ENCODE measurements at regions not wholly inside any gene's neighbourhood (a gene's known extent, or its start where the extent isn't known, plus 50 kb on each side); places are given as distances from the start of the nearest gene placed in this dataset.

- no peak for DNase-seq (ENCODE audit: low read depth)
These were observed 203.6 kb upstream of the DIO3 start for GRCh38 chr14:101357559-101358319.

DNA sequence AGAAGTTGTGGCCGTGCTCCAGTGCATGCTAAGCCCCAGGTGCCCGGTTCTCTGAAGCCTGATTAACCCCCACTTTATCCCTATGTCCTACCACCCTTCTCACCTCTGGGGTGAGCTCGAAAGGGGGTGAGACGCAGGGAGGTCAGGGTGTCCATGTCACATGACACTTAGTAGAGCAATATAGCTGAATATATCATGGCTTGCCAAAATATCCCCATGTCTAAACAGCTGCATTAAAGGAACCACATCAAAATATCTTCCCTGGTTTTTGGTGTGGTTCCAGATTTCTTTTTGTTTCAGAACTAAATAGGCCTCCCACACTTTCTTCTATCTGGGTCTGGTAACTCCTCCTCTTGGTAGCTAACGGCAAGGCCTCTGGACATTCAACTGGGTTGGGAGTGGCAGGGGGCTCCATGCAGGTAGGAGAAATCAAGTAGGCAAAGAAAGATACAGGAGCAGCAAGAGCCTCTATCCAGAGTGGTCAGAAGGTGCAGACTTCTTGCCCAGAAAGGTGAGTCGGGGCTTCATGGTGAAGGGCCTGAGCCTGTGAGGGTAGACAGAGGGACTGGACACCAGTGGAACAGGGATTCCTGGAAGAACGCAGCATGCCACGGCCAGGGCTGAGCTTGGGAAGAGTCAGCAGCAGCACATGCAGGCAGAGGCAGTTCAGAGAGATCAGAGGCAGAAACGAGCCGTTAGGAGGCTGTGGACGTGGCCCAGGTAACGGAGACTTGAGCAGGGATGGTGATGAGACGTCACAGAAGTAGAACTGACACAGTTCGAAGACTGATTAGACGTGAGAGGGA, 202.8 kb upstream of the DIO3 start:
- no peak for DNase-seq (ENCODE audit: low read depth)

GRCh38 chr14:101359221-101360053, 201.9 kb upstream of the DIO3 start:
- no peak for DNase-seq (ENCODE audit: low read depth)

DNA sequence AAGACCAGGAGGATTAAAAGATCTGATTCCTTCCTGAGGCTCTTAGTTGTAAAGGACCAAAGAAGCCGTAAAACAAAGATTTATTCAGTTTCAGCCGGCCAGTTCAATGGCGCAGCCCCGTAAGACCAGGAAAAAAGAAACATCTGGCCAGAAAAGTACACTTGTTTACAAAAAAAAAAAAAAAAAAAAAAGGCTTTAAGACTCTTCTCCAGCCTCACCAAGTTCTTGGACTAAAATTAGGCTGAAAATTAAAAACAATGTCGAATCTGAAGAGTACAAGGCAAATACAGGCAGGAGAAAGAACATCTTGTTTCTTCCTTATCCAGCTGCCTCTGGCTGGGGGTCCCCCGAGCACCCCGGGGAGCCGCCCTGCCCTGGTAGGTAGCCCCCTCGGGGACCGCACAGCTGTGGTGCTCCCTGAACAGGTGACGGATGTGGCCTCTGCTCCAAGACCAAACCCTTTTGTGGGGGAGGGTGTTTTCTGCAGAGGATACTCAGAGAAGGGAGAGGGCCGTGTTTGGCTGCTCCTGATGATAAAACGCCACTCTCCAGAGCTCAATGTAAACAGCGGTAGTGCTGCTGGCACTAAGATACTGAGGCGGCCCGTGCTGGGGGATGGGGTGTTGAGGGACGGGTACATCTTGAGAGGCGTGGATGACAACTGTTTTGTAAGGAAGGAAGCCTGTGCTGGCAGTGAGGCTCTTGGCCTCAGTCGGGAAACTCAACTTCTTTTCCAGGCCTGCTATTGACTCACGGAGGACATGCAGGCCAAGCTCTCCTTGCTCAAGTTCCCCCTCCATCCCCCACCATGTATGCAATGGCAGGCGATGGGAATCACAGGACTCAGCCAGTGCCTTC, 201.0 kb upstream of the DIO3 start:
- no peak for DNase-seq (ENCODE audit: low read depth)

DNA sequence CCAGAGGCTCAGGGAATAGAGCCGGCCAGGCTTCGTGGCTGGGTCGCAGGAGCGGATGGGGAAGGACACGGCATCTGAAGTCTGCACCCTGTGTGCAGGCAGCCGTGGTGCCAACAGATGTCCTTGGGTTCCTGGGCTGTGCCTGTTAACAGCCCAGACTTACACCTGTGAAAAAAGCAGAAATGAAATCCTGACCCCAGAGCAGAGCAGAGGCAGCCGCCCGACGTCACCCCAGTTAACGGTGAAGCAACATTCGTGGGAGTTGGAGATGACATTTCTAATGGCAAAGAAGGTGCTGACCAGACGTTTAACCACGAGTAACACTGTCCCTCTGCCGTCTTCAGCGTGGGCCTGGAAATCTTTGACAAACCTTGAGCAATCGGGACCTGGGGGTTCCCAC, 200.3 kb upstream of the DIO3 start:
- no peak for DNase-seq (ENCODE audit: low read depth)

GRCh38 chr14:101361451-101362433, 199.6 kb upstream of the DIO3 start:
- DNase-seq (ENCODE audit: low read depth): no peak

GRCh38 chr14:101362529-101363260, 198.6 kb upstream of the DIO3 start:
- DNase-seq (ENCODE audit: low read depth): no peak

GRCh38 chr14:101363261-101363555, 198.1 kb upstream of the DIO3 start:
- no peak for DNase-seq (ENCODE audit: low read depth)

DNA sequence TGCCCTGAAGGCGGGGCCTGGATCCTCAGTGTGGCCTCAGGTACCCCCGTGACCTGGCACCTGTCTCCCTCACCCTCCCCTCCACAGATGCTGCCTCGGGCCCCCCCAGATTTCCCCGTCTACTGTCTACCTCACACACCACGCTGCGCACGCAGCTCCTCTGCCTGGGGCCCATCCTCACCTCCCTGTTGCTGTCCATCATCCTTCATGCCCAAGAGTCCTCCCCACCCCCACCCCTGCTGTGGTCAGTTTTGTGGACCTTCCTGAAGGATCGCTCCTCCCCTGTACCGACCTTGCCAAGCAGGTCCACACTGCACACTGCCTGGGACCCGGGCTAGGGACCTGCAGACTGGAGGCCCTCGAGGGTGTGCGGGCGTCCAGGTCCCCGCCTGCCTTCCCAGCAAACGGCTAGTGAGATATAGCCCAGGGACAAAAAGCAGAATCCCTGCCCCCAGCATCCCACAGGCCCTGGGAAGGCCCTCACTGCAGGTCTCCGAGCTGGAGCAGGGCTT, 197.4 kb upstream of the DIO3 start:
- DNase-seq (ENCODE audit: low read depth): no peak

DNA sequence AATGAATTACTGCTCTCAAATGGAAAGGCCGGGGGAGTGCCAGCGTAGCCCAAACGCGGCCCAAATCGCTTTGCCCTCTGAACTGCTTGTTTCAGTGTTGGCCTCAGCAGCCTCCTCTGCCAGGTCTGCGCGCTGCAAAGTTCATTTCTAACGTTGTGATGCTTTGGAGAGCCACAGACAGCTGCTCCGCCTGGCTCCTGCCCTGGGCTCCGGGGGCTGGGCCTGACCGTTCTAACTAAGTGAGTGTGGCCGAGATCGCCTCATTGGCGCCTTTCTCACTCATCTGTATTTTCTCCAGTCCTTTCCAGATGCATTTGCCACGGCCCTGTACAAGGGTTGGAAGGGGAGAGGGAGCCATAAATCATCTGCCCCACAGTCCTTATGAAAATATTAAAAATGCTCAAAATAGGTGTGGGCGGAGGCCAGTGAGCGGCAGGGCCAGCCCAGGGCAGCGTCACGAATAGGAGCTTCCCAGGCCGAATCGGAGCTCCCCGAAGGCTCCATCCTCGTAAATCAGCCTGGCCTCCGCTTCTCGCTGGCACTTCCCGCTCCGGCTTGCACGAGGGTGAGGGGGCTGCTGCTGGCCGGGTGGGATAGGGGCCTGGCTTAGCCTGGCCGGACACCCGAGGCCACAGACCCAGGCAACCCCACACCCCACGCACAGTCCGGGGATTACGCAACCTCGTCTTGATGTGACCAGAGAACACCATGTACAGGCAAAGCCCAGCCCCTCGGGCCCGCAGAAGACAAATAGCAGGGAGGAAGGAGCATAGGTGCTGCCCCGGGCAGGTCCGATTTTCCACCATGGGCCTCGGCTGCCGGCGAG, 196.6 kb upstream of the DIO3 start:
- DNase-seq (ENCODE audit: low read depth): no peak

- no peak for DNase-seq (ENCODE audit: low read depth)
These were observed 195.8 kb upstream of the DIO3 start for GRCh38 chr14:101365329-101366158.

GRCh38 chr14:101367421-101368261, 193.7 kb upstream of the DIO3 start:
- DNase-seq (ENCODE audit: low read depth): no peak

- no peak for DNase-seq (ENCODE audit: low read depth)
These were observed 192.7 kb upstream of the DIO3 start for GRCh38 chr14:101368629-101369028.

DNA sequence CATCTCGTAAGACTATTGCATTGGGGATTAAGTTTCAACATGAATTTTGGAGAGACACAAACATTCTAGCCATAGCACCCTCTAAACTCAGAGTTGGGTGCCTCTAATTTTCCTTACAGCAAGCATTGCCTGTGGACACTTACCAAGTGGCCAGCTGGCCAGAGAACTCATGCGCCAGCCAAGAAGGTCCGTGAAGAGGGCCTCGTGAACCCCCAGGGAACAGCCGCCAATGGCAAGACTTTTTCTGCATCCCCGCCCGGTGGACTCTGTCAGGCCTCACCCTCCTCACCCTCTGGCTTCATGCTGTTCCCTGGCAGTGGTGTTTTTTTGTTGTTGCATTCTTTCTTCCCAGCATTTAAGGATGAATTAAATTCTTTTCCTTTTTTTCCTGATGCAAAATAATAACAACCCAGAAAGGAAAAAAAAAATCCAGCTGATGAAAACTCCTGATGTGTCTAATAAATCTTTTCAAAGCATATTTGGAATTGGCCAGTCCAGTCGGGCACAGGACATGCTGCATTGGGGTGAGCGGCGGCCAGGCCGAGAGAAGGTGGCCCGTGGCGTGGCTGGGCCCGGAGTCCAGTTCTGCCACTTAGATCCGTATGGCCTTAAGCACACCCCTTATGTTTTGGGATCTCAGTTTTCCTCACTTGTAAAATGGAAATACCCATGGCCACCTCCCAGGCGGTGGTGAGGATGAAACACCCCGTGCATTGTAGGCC, 191.9 kb upstream of the DIO3 start:
- DNase-seq (ENCODE audit: low read depth): no peak

GRCh38 chr14:101369916-101370592, 191.2 kb upstream of the DIO3 start:
- no peak for DNase-seq (ENCODE audit: low read depth)
